ENCODE measurements at regions not wholly inside any gene's neighbourhood (a gene's known extent, or its start where the extent isn't known, plus 50 kb on each side); places are given as distances from the start of the nearest gene placed in this dataset.

- TF ChIP-seq CTCF (conservative IDR thresholded peaks at IDR 0.05; ENCODE audit: low read depth in 2 of 2): peak; percentile 61 to 78
These were observed 217.8 kb downstream of the MAFB start (continued) for GRCh38 chr20:40471261-40471629.

GRCh38 chr20:40470445-40471260 is 218.4 kb downstream of the MAFB start:
- Mint-ChIP-seq H3K4me1 (peaks cover 5% of the 10 kb centered on the region; the same call in 2 of the 3 replicates), H3K27ac (peak overlapping the region; percentile 27; the same call in 1 of the 2 replicates), H3K27me3 (ENCODE audit: insufficient read depth, low read depth, poor library complexity) (peaks cover 2% of the 10 kb centered on the region), H3K9me3 (no peaks in the 10 kb centered on the region), H3K4me3 (no peak overlapping the region), H3K36me3 (ENCODE audit: low read depth) (no peaks in the 10 kb centered on the region)
- Histone ChIP-seq H4K20me1 (replicated peaks; ENCODE audit: insufficient read depth) (no peaks in the 10 kb centered on the region), H3K9me2 (ENCODE audit: insufficient read depth) (peaks cover 5% of the 10 kb centered on the region), H3K4me1 (ENCODE audit: insufficient read depth) (no peaks in the 10 kb centered on the region), H2AFZ (peak overlapping the region; percentile 84; the same call in 1 of the 2 replicates), H3K27ac (ENCODE audit: low read depth) (no peak overlapping the region), H3K36me3 (ENCODE audit: insufficient read depth) (no peaks in the 10 kb centered on the region), H3K27me3 (ENCODE audit: insufficient read depth) (no peaks in the 10 kb centered on the region), H3K4me2 (no peak overlapping the region), H3K4me3 (no peak overlapping the region), H3F3A (replicated peaks; ENCODE audit: low read depth) (no peaks in the 10 kb centered on the region), H3K79me2 (replicated peaks; ENCODE audit: insufficient read depth) (no peaks in the 10 kb centered on the region)
- DNase-seq (ENCODE audit: low spot score) (no peak), ATAC-seq (peak; percentile 38; the same call in 2 of the 3 replicates)
- TF ChIP-seq EZH2 (IDR thresholded peaks at IDR 0.05; ENCODE audit: low read depth, unreplicated experiment): no peak
- no peak for TF ChIP-seq ETS1 (IDR thresholded peaks at IDR 0.05)
- no peak for TF ChIP-seq ZNF114 (CRISPR knock-in tag; IDR thresholded peaks at IDR 0.05)
- no peak for TF ChIP-seq ZNF462 (CRISPR knock-in tag; IDR thresholded peaks at IDR 0.05)
- no peak for TF ChIP-seq CTCF (conservative IDR thresholded peaks at IDR 0.05; ENCODE audit: low read depth in 2 of 2)
- no peak for TF ChIP-seq CREB1 (CRISPR knock-in tag; IDR thresholded peaks at IDR 0.05; ENCODE audit: low read depth)
